ENCODE measurements at regions not wholly inside any gene's neighbourhood (a gene's known extent, or its start where the extent isn't known, plus 50 kb on each side); places are given as distances from the start of the nearest gene placed in this dataset.

- Mint-ChIP-seq H3K36me3 (no peaks in the 10 kb centered on the region), H3K9me3 (peaks cover 2% of the 10 kb centered on the region), H3K4me1 (no peaks in the 10 kb centered on the region), H3K27me3 (no peaks in the 10 kb centered on the region), H3K27ac (no peak overlapping the region), H3K4me3 (no peak overlapping the region)
- DNase-seq (ENCODE audit: low spot score in 2 of 2), result no peak
- ATAC-seq (ENCODE audit: low read depth), result no peak
These were observed 379.4 kb downstream of the ANXA1 start for GRCh38 chr9:73531051-73531532.

- no peak overlapping the region for H3K27ac Mint-ChIP-seq
- H3K4me3 Mint-ChIP-seq, result no peak overlapping the region
- H3K4me1 Mint-ChIP-seq, result no peaks in the 10 kb centered on the region
- no peaks in the 10 kb centered on the region for H3K27me3 Mint-ChIP-seq
- DNase-seq (ENCODE audit: low spot score in 2 of 2), result no peak
- ATAC-seq (ENCODE audit: low read depth), result no peak
- peaks cover under 1% of the 10 kb centered on the region for H3K9me3 Mint-ChIP-seq
- no peaks in the 10 kb centered on the region for H3K36me3 Mint-ChIP-seq
These were observed 380.0 kb downstream of the ANXA1 start for GRCh38 chr9:73531658-73532057.

- no peaks in the 10 kb centered on the region for H3K9me3 Mint-ChIP-seq
- H3K27me3 Mint-ChIP-seq, result no peaks in the 10 kb centered on the region
- DNase-seq (ENCODE audit: low spot score in 2 of 2), result no peak
- H3K4me3 Mint-ChIP-seq, result no peak overlapping the region
- ATAC-seq (ENCODE audit: low read depth), result no peak
- no peak overlapping the region for H3K27ac Mint-ChIP-seq
- H3K4me1 Mint-ChIP-seq, result no peaks in the 10 kb centered on the region
- H3K36me3 Mint-ChIP-seq, result no peaks in the 10 kb centered on the region
These were observed 381.3 kb downstream of the ANXA1 start for GRCh38 chr9:73532985-73533384.

GRCh38 chr9:73536403-73536802 lies 384.7 kb downstream of the ANXA1 start:
- H3K36me3 Mint-ChIP-seq, result no peaks in the 10 kb centered on the region
- H3K27ac Mint-ChIP-seq, result no peak overlapping the region
- ATAC-seq (ENCODE audit: low read depth) (no peak), DNase-seq (ENCODE audit: low spot score in 2 of 2) (no peak)
- H3K9me3 Mint-ChIP-seq, result no peaks in the 10 kb centered on the region
- H3K4me3 Mint-ChIP-seq, result no peak overlapping the region
- no peaks in the 10 kb centered on the region for H3K4me1 Mint-ChIP-seq
- no peaks in the 10 kb centered on the region for H3K27me3 Mint-ChIP-seq

- Mint-ChIP-seq H3K36me3 (no peaks in the 10 kb centered on the region), H3K4me1 (no peaks in the 10 kb centered on the region), H3K27me3 (no peaks in the 10 kb centered on the region), H3K4me3 (no peak overlapping the region), H3K9me3 (no peaks in the 10 kb centered on the region), H3K27ac (no peak overlapping the region)
- ATAC-seq (ENCODE audit: low read depth), result no peak
- DNase-seq (ENCODE audit: low spot score in 2 of 2), result no peak
These were observed 385.9 kb downstream of the ANXA1 start for GRCh38 chr9:73537561-73537960.

GRCh38 chr9:73539881-73540390 lies 388.3 kb downstream of the ANXA1 start:
- DNase-seq (ENCODE audit: low spot score in 2 of 2) (no peak), ATAC-seq (ENCODE audit: low read depth) (no peak)
- Mint-ChIP-seq H3K4me1 (no peaks in the 10 kb centered on the region), H3K4me3 (no peak overlapping the region), H3K27me3 (no peaks in the 10 kb centered on the region), H3K36me3 (no peaks in the 10 kb centered on the region), H3K9me3 (no peaks in the 10 kb centered on the region), H3K27ac (no peak overlapping the region)

GRCh38 chr9:73541923-73542322 lies 390.3 kb downstream of the ANXA1 start:
- no peaks in the 10 kb centered on the region for H3K36me3 Mint-ChIP-seq
- H3K27me3 Mint-ChIP-seq, result no peaks in the 10 kb centered on the region
- H3K9me3 Mint-ChIP-seq, result no peaks in the 10 kb centered on the region
- no peaks in the 10 kb centered on the region for H3K4me1 Mint-ChIP-seq
- DNase-seq (ENCODE audit: low spot score in 2 of 2) (no peak), ATAC-seq (ENCODE audit: low read depth) (no peak)
- H3K27ac Mint-ChIP-seq, result no peak overlapping the region
- no peak overlapping the region for H3K4me3 Mint-ChIP-seq

GRCh38 chr9:73543727-73544126 lies 392.1 kb downstream of the ANXA1 start:
- Mint-ChIP-seq H3K36me3 (no peaks in the 10 kb centered on the region), H3K9me3 (no peaks in the 10 kb centered on the region), H3K27ac (no peak overlapping the region), H3K4me3 (no peak overlapping the region), H3K4me1 (no peaks in the 10 kb centered on the region), H3K27me3 (no peaks in the 10 kb centered on the region)
- ATAC-seq (ENCODE audit: low read depth), result no peak
- DNase-seq (ENCODE audit: low spot score in 2 of 2), result no peak

GRCh38 chr9:73548201-73548600 lies 396.5 kb downstream of the ANXA1 start:
- Mint-ChIP-seq H3K27me3 (no peaks in the 10 kb centered on the region), H3K4me3 (no peak overlapping the region), H3K9me3 (peaks cover 5% of the 10 kb centered on the region), H3K27ac (no peak overlapping the region), H3K36me3 (no peaks in the 10 kb centered on the region), H3K4me1 (no peaks in the 10 kb centered on the region)
- no peak for ATAC-seq (ENCODE audit: low read depth)
- no peak for DNase-seq (ENCODE audit: low spot score in 2 of 2)

- no peaks in the 10 kb centered on the region for H3K27me3 Mint-ChIP-seq
- H3K4me3 Mint-ChIP-seq, result no peak overlapping the region
- DNase-seq (ENCODE audit: low spot score in 2 of 2) (no peak), ATAC-seq (ENCODE audit: low read depth) (no peak)
- no peaks in the 10 kb centered on the region for H3K4me1 Mint-ChIP-seq
- H3K9me3 Mint-ChIP-seq, result peaks cover 5% of the 10 kb centered on the region
- H3K27ac Mint-ChIP-seq, result no peak overlapping the region
- no peaks in the 10 kb centered on the region for H3K36me3 Mint-ChIP-seq
These were observed 398.3 kb downstream of the ANXA1 start for GRCh38 chr9:73549991-73550390.

- no peak for DNase-seq (ENCODE audit: low spot score in 2 of 2)
- Mint-ChIP-seq H3K36me3 (no peaks in the 10 kb centered on the region), H3K27me3 (no peaks in the 10 kb centered on the region), H3K4me3 (no peak overlapping the region), H3K4me1 (no peaks in the 10 kb centered on the region), H3K9me3 (peaks cover 5% of the 10 kb centered on the region), H3K27ac (no peak overlapping the region)
- no peak for ATAC-seq (ENCODE audit: low read depth)
These were observed 401.6 kb downstream of the ANXA1 start for GRCh38 chr9:73553295-73553694.

- DNase-seq (ENCODE audit: low spot score in 2 of 2) (no peak), ATAC-seq (ENCODE audit: low read depth) (no peak)
- no peaks in the 10 kb centered on the region for H3K4me1 Mint-ChIP-seq
- H3K9me3 Mint-ChIP-seq, result peaks cover 7% of the 10 kb centered on the region
- no peaks in the 10 kb centered on the region for H3K27me3 Mint-ChIP-seq
- H3K27ac Mint-ChIP-seq, result no peak overlapping the region
- no peaks in the 10 kb centered on the region for H3K36me3 Mint-ChIP-seq
- H3K4me3 Mint-ChIP-seq, result no peak overlapping the region
These were observed 406.8 kb downstream of the ANXA1 start for GRCh38 chr9:73558471-73558870.

GRCh38 chr9:73565026-73565425 lies 413.4 kb downstream of the ANXA1 start:
- Mint-ChIP-seq H3K4me3 (no peak overlapping the region), H3K27ac (no peak overlapping the region), H3K4me1 (no peaks in the 10 kb centered on the region), H3K9me3 (peaks cover 3% of the 10 kb centered on the region), H3K36me3 (no peaks in the 10 kb centered on the region), H3K27me3 (no peaks in the 10 kb centered on the region)
- ATAC-seq (ENCODE audit: low read depth) (no peak), DNase-seq (ENCODE audit: low spot score in 2 of 2) (no peak)

GRCh38 chr9:73565833-73566465 lies 414.3 kb downstream of the ANXA1 start:
- no peak overlapping the region for H3K27ac Mint-ChIP-seq
- H3K27me3 Mint-ChIP-seq, result no peaks in the 10 kb centered on the region
- ATAC-seq (ENCODE audit: low read depth) (no peak), DNase-seq (ENCODE audit: low spot score in 2 of 2) (no peak)
- H3K4me3 Mint-ChIP-seq, result no peak overlapping the region
- no peaks in the 10 kb centered on the region for H3K36me3 Mint-ChIP-seq
- H3K9me3 Mint-ChIP-seq, result peaks cover 3% of the 10 kb centered on the region
- H3K4me1 Mint-ChIP-seq, result no peaks in the 10 kb centered on the region

GRCh38 chr9:73566627-73567026 lies 415.0 kb downstream of the ANXA1 start:
- Mint-ChIP-seq H3K4me1 (no peaks in the 10 kb centered on the region), H3K9me3 (peaks cover 3% of the 10 kb centered on the region), H3K27ac (no peak overlapping the region), H3K4me3 (no peak overlapping the region), H3K36me3 (no peaks in the 10 kb centered on the region), H3K27me3 (no peaks in the 10 kb centered on the region)
- no peak for DNase-seq (ENCODE audit: low spot score in 2 of 2)
- ATAC-seq (ENCODE audit: low read depth), result no peak

Data from memory B cell (primary cell).